ENCODE measurements at regions not wholly inside any gene's neighbourhood (a gene's known extent, or its start where the extent isn't known, plus 50 kb on each side); places are given as distances from the start of the nearest gene placed in this dataset.

DNA sequence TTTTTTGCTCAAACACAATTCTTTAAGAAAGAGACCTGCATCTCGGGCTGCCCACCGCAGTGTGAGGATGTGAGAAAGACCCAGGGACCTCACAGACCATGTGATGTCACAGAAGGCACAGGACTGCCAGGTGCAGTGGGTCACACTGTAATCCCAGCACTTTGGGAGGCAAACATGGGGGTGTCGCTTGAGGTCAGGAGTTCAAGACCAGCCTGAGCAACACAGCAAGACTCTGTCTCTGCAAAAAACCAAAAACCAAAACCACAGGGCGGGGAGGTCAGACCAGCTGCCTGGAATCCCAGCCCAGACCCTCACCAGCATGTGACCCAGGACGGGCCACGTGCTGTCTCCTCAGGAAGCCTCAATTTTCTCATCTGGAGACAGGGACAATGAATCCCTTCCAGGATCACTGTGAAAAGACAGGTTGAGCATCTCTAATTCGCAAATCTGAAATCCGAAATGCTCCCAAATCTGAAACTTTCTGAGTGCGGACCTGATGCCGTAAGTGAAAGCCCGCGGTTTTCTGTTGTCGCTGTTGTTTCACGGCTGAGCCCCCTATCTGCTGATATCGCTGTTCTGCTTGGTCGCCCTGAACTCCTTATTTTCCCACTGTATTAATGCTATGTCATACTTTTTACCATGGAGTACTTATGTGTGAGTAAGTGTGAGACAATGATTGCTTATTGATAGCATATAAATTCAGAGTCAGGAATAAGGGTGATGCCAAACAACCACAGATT, 159.5 kb upstream of the PTPN1 start:
- TF ChIP-seq CTCF (IDR thresholded peaks at IDR 0.05) = no peak

GRCh38 chr20:50351541-50351940, 158.6 kb upstream of the PTPN1 start:
- TF ChIP-seq CTCF (IDR thresholded peaks at IDR 0.05) = no peak

GRCh38 chr20:50353289-50353961, 156.8 kb upstream of the PTPN1 start:
- TF ChIP-seq CTCF (IDR thresholded peaks at IDR 0.05) = no peak

DNA sequence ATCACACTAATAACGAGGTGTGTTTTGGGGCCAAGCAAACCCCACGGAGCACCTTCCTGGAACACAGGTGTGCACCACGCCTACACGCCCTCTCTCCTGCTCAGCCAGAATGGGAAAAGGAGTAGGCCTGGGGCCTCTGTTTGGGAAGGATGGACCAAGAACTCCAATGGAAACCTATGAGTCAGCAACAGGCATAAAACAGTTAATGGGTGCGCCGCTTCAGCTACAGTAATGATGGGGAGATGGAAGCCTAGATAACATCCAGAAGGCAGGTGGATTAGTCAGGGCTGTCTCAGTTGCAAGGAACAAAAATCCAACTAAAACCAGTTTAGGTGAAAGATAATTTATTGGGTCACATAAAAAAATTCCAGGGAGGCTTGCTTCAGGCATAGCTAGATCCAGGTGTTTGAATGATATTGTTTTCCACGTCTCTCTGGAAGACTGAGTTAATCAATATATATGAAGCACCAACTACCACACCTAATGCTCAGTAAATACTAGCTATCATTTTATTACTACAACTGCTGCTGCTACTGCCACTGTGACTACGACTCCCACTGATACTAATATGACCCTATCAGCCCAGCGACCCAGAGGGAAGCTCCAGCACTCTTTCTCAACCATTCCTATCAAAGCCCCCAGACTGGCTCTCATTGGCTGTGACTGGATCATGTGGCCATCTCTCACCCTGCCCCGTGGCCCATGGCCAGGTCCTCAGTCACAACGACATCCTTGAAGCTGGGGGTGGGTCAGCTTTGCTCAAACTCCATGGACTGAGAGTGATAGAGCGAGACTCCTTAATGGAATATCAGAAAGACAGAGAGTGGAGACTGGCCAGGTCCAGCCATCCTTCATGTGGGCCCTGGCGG, 155.2 kb upstream of the PTPN1 start:
- TF ChIP-seq CTCF (IDR thresholded peaks at IDR 0.05) = no peak

DNA sequence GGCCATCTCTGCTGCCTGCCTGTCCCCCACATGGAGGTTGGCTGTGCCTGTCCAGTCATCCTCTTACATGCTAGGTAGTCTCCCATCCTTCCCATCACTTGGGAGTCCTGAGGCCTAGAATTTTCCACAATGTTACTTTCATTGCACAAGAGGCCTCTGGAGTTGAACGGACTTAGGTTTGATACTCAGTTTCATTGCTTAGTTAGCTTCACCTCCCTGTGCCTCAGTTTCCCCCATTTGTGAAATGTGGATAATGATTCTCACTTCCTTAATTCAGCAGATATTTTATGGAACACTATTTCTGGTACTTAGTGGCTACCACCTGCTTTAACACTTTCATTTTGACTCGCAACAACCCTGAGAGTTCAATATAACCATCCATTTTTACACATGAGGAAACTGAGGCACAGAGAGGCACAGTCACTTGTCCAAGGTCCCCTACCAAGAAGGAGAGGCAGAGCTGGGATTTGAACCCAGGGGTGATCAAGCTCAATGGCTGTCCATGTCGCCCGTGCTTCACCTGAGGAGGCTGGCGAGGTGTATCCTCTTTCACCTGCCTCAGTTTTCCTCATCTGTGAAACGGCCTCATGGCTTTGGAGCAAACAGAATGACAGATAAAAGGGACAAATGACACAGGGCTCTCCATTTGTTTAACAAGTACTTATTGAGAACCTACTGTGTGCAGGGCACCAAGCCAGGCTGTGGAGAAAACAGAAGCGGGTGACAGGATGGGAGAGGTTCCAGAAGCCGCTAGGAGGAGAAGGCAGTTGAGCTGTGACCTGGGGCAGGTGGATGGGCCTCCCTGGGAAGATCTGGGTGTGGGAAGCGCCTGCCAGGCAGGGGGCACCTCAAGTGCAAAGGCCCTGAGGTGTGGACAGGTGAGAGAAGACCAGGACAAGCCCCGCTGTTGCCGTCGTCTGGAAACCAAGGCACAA, 154.3 kb upstream of the PTPN1 start:
- TF ChIP-seq CTCF (IDR thresholded peaks at IDR 0.05) = no peak

DNA sequence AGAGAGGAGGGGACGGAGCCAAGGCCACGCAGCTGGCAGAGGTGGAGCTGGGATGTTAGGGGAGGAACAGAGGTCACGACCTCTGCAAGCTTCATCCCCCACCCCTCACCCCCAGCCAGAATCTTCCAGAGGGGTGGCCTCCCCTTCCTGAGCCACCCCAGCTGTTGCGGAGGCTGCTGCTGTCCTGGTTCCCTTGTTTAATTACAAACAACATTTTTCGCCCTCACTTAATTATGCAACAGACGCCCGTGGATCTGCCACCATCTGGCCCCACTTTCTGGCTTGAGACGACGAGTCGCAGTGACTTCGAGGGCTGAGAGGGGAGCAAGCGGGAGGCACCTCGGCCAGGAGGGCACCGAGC, 153.7 kb upstream of the PTPN1 start:
- TF ChIP-seq CTCF (IDR thresholded peaks at IDR 0.05) = no peak

Data from LNCAP (cell line).